ENCODE measurements at regions not wholly inside any gene's neighbourhood (a gene's known extent, or its start where the extent isn't known, plus 50 kb on each side); places are given as distances from the start of the nearest gene placed in this dataset.

DNA sequence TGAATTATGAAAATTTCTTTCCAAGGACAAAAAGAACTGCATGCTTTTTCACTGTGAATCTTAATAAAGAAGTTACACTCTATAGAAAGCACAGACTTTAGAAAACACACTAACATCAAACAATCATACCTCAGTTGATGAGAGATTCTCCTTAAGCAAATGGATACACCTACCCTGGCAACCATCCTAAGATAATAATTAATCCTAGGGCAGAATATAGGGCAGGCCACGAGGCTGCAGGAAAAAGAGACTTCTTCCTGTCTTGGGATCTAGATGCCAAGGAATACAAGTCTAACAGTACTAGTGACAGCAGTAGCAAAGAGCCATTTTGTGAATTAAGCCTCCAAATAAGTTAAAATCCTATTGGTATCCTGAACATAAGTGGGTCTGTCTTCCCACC is 395.4 kb downstream of the EFNA5 start (continued):
- TF ChIP-seq, protein P1, sequence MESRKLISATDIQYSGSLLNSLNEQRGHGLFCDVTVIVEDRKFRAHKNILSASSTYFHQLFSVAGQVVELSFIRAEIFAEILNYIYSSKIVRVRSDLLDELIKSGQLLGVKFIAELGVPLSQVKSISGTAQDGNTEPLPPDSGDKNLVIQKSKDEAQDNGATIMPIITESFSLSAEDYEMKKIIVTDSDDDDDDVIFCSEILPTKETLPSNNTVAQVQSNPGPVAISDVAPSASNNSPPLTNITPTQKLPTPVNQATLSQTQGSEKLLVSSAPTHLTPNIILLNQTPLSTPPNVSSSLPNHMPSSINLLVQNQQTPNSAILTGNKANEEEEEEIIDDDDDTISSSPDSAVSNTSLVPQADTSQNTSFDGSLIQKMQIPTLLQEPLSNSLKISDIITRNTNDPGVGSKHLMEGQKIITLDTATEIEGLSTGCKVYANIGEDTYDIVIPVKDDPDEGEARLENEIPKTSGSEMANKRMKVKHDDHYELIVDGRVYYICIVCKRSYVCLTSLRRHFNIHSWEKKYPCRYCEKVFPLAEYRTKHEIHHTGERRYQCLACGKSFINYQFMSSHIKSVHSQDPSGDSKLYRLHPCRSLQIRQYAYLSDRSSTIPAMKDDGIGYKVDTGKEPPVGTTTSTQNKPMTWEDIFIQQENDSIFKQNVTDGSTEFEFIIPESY (IDR thresholded peaks at IDR 0.05; ENCODE audit: extremely low read depth, insufficient replicate concordance, low read length) = no peak
- TF ChIP-seq, protein P2, sequence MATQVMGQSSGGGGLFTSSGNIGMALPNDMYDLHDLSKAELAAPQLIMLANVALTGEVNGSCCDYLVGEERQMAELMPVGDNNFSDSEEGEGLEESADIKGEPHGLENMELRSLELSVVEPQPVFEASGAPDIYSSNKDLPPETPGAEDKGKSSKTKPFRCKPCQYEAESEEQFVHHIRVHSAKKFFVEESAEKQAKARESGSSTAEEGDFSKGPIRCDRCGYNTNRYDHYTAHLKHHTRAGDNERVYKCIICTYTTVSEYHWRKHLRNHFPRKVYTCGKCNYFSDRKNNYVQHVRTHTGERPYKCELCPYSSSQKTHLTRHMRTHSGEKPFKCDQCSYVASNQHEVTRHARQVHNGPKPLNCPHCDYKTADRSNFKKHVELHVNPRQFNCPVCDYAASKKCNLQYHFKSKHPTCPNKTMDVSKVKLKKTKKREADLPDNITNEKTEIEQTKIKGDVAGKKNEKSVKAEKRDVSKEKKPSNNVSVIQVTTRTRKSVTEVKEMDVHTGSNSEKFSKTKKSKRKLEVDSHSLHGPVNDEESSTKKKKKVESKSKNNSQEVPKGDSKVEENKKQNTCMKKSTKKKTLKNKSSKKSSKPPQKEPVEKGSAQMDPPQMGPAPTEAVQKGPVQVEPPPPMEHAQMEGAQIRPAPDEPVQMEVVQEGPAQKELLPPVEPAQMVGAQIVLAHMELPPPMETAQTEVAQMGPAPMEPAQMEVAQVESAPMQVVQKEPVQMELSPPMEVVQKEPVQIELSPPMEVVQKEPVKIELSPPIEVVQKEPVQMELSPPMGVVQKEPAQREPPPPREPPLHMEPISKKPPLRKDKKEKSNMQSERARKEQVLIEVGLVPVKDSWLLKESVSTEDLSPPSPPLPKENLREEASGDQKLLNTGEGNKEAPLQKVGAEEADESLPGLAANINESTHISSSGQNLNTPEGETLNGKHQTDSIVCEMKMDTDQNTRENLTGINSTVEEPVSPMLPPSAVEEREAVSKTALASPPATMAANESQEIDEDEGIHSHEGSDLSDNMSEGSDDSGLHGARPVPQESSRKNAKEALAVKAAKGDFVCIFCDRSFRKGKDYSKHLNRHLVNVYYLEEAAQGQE (IDR thresholded peaks at IDR 0.05; ENCODE audit: low read depth) = no peak
- TF ChIP-seq POLR2AphosphoS5 (IDR thresholded peaks at IDR 0.05; ENCODE audit: low read depth, low read length) (no peak), ZNF274 (IDR thresholded peaks at IDR 0.05; ENCODE audit: low read depth, low read length) (no peak), SIN3A (IDR thresholded peaks at IDR 0.05; ENCODE audit: low read depth) (no peak), SP1 (IDR thresholded peaks at IDR 0.05; ENCODE audit: low read depth) (no peak), YY1 (IDR thresholded peaks at IDR 0.05; ENCODE audit: extremely low read depth, insufficient replicate concordance, low read depth, low read length) (no peak), POLR2A (IDR thresholded peaks at IDR 0.05; ENCODE audit: borderline replicate concordance, extremely low read depth, insufficient read depth, insufficient read length) (no peak), EGR1 (IDR thresholded peaks at IDR 0.05; ENCODE audit: low read depth) (no peak)

DNA sequence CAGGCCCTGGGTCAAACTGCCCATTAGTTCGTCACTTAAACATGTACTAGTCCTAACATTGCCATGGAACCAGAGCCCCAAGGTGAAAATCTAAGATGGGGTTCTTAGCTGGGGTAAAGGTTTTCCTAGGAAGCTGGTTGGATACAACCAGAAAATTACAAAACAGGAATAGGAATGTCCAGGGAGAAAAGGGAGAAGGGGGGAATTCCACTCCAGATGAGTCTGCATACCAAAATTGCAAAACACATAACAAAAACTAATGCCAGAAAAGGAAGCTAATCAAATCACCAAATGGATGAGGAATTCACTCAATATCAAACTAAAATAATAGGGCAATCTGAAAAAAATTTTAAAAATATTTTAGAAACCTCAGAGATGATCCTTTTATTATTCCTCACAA is 396.2 kb downstream of the EFNA5 start:
- no peak overlapping the region for H3K4me3 ChIP-seq (replicated peaks in 1 of 2; ENCODE audit: low read depth in 1 of 2, low read length in 2 of 2)
- RAD21 ChIA-PET (ENCODE audit: low non-redundant PET in 1 of 2, low total read pairs in 2 of 2, uncharacterized antibody in 2 of 2, unreplicated experiment in 2 of 2) = no interaction called here
- H4K20me1 ChIP-seq (ENCODE audit: insufficient read depth) = no peaks in the 10 kb centered on the region
- no peaks in the 10 kb centered on the region for H3K36me3 ChIP-seq (ENCODE audit: control insufficient read depth in 1 of 2, insufficient read depth in 2 of 2, low read length in 2 of 2)
- no TSS peak for BruUV-seq (replicated peaks)
- no peak overlapping the region for H3K9ac ChIP-seq (ENCODE audit: low read length)
- DNase-seq (ENCODE audit: low read depth, low spot score) (no peak), ATAC-seq (no peak)
- CTCF ChIA-PET = no interaction called here
- no peaks in the 10 kb centered on the region for H3K4me1 ChIP-seq (ENCODE audit: control insufficient read depth in 1 of 2, insufficient read depth in 2 of 2, low read length in 2 of 2)
- no peak overlapping the region for H3K4me2 ChIP-seq (ENCODE audit: low read length)
- H3K27me3 ChIP-seq (ENCODE audit: insufficient read depth, low read length) = no peaks in the 10 kb centered on the region
- H3K79me2 ChIP-seq (ENCODE audit: insufficient read depth, low read length) = no peaks in the 10 kb centered on the region
- no peaks in the 10 kb centered on the region for H3K9me2 ChIP-seq (ENCODE audit: insufficient read depth)
- no peaks in the 10 kb centered on the region for H3K9me3 ChIP-seq (ENCODE audit: control insufficient read depth in 1 of 2, insufficient read depth in 1 of 2, low read depth in 1 of 2, low read length in 2 of 2)
- intact Hi-C loops (cut with micrococcal nuclease) = no loop called here
- no peak overlapping the region for H3K27ac ChIP-seq (ENCODE audit: low read depth, low read length)
- H2AFZ ChIP-seq (ENCODE audit: low read depth, low read length, poor library complexity, severe bottlenecking) = no peak overlapping the region
- POLR2A ChIA-PET = no interaction called here
- TF ChIP-seq, protein P3, sequence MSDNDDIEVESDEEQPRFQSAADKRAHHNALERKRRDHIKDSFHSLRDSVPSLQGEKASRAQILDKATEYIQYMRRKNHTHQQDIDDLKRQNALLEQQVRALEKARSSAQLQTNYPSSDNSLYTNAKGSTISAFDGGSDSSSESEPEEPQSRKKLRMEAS (IDR thresholded peaks at IDR 0.05) = no peak
- TF ChIP-seq CEBPB (IDR thresholded peaks at IDR 0.05; ENCODE audit: low read depth) (no peak), FOSL1 (IDR thresholded peaks at IDR 0.05; ENCODE audit: low read depth) (no peak), SP1 (IDR thresholded peaks at IDR 0.05; ENCODE audit: low read depth) (no peak), RAD21 (IDR thresholded peaks at IDR 0.05; ENCODE audit: low read depth) (no peak), YY1 (IDR thresholded peaks at IDR 0.05; ENCODE audit: extremely low read depth, insufficient replicate concordance, low read depth, low read length) (no peak), SRF (IDR thresholded peaks at IDR 0.05; ENCODE audit: low read depth) (no peak), ZNF274 (IDR thresholded peaks at IDR 0.05; ENCODE audit: low read depth, low read length) (no peak), ELF1 (IDR thresholded peaks at IDR 0.05; ENCODE audit: borderline replicate concordance, low read depth) (no peak), JUND (IDR thresholded peaks at IDR 0.05) (no peak), ZFX (IDR thresholded peaks at IDR 0.05) (no peak), TCF7L2 (IDR thresholded peaks at IDR 0.05; ENCODE audit: borderline replicate concordance, extremely low read depth, insufficient read depth, insufficient read length) (no peak), POLR2A (IDR thresholded peaks at IDR 0.05; ENCODE audit: borderline replicate concordance, extremely low read depth, insufficient read depth, insufficient read length) (no peak)
- TF ChIP-seq, protein P4, sequence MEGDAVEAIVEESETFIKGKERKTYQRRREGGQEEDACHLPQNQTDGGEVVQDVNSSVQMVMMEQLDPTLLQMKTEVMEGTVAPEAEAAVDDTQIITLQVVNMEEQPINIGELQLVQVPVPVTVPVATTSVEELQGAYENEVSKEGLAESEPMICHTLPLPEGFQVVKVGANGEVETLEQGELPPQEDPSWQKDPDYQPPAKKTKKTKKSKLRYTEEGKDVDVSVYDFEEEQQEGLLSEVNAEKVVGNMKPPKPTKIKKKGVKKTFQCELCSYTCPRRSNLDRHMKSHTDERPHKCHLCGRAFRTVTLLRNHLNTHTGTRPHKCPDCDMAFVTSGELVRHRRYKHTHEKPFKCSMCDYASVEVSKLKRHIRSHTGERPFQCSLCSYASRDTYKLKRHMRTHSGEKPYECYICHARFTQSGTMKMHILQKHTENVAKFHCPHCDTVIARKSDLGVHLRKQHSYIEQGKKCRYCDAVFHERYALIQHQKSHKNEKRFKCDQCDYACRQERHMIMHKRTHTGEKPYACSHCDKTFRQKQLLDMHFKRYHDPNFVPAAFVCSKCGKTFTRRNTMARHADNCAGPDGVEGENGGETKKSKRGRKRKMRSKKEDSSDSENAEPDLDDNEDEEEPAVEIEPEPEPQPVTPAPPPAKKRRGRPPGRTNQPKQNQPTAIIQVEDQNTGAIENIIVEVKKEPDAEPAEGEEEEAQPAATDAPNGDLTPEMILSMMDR (IDR thresholded peaks at IDR 0.05 in 2 of 3, conservative IDR thresholded peaks at IDR 0.05 in 1 of 3; ENCODE audit: borderline replicate concordance in 1 of 3, insufficient read depth in 1 of 3, low read depth in 2 of 3, low read length in 2 of 3) = no peak

All from HCT116 (cell line).